Lung (tissue), 11 donors: ENCODE measurements at regions not wholly inside any gene's neighbourhood (a gene's known extent, or its start where the extent isn't known, plus 50 kb on each side); places are given as distances from the start of the nearest gene placed in this dataset.

Experiments
- ATAC-seq: fragments of 200-7000 bp; cut with Tn5 transposase; one replicate; pipeline ENCODE4 v1.9.1; 2020; ENCODE audit warnings: moderate number of reproducible peaks; ENCODE audit not compliant: insufficient read depth, low FRiP score
- DNase-seq, 3 donors: peaks; one replicate each; pipeline ENCODE4 v3.0.0-alpha.2; 2013 to 2017
- H3K27ac ChIP-seq, 2 donors: one replicate each; pipeline ENCODE4 v1.5.1; 2013; ENCODE audit warnings: mild to moderate bottlenecking in 2 of 2, moderate library complexity in 2 of 2, control low read depth in 1 of 2, inconsistent platforms in 1 of 2, low read depth in 1 of 2, low read length in 1 of 2
- H3K27me3 ChIP-seq, 3 donors: one replicate each; pipeline ENCODE4 v1.5.1; 2013; ENCODE audit warnings: low read length in 2 of 3; ENCODE audit not compliant: control insufficient read depth in 3 of 3, insufficient read depth in 3 of 3
- H3K36me3 ChIP-seq, 4 donors: one replicate each; pipeline ENCODE4 v1.5.1; 2013; ENCODE audit warnings: low read length in 4 of 4, mild to moderate bottlenecking in 1 of 4, moderate library complexity in 1 of 4; ENCODE audit not compliant: control insufficient read depth in 4 of 4, insufficient read depth in 4 of 4
- H3K4me1 ChIP-seq, 5 donors: one replicate each; pipeline ENCODE4 v1.5.1; 2013; ENCODE audit warnings: low read length in 5 of 5, mild to moderate bottlenecking in 2 of 5, moderate library complexity in 1 of 5; ENCODE audit not compliant: control insufficient read depth in 5 of 5, insufficient read depth in 5 of 5
- H3K4me3 ChIP-seq: one replicate; pipeline ENCODE4 v1.5.1; 2013; ENCODE audit warnings: mild to moderate bottlenecking, control low read depth, moderate library complexity
- H3K9ac ChIP-seq, 2 donors: one replicate each; pipeline ENCODE4 v1.5.1; 2013; ENCODE audit warnings: low read length in 2 of 2, control low read depth in 1 of 2; ENCODE audit not compliant: insufficient read depth in 1 of 2
- H3K9me3 ChIP-seq, 4 donors: one replicate each; pipeline ENCODE4 v1.5.1; 2013; ENCODE audit warnings: low read length in 3 of 4, mild to moderate bottlenecking in 1 of 4, moderate library complexity in 1 of 4; ENCODE audit not compliant: control insufficient read depth in 4 of 4, insufficient read depth in 3 of 4
- CTCF ChIP-seq: IDR thresholded peaks from 2 replicates; pipeline ENCODE4 v1.5.1; 2012; ENCODE audit warnings: mild to moderate bottlenecking; ENCODE audit errors: control extremely low read depth, extremely low read depth
- WGBS, 2 donors: extraction: QIAGEN DNeasy Blood & Tissue Kit; methylation state at CpG; one replicate each; pipeline ENCODE4 v1.1.7; 2013; 5-methylcytosine and 5-hydroxymethylcytosine counted together
- donor health status: control.
- donor health status: control.
- donor health status: Bipolar disorder and iron deficiency.
- donor health status: healthy.
- donor health status: DM: yes; HTN: yes; CAD: no.

GRCh38 chr17:77798481-77798880 lies 160.0 kb upstream of the TNRC6C start:
- DNase-seq (no peak), ATAC-seq (no peak)
- no peak overlapping the region for H3K27ac ChIP-seq
- H3K9ac ChIP-seq, result no peak overlapping the region
- no peak overlapping the region for H3K4me3 ChIP-seq
- H3K27me3 ChIP-seq, result peaks cover 0 to 6% (median 6%) of the 10 kb centered on the region in 3 donors
- no peak for TF ChIP-seq CTCF
- WGBS, 2 donors, result 94 to 95% methylated on average over 8 of the region's 8 CpGs
- H3K36me3 ChIP-seq, result no peaks in the 10 kb centered on the region
- peaks cover 0 to 22% (median 5%) of the 10 kb centered on the region in 5 donors for H3K4me1 ChIP-seq
- H3K9me3 ChIP-seq, result no peaks in the 10 kb centered on the region

- Histone ChIP-seq H3K4me3 (no peak overlapping the region), H3K4me1 (peaks cover 0 to 24% (median 5%) of the 10 kb centered on the region in 5 donors), H3K9ac (no peak overlapping the region), H3K9me3 (no peaks in the 10 kb centered on the region), H3K27ac (no peak overlapping the region), H3K36me3 (no peaks in the 10 kb centered on the region), H3K27me3 (peaks cover 0 to 11% (median 6%) of the 10 kb centered on the region in 3 donors)
- no peak for DNase-seq
- no peak for TF ChIP-seq CTCF
- WGBS, 2 donors, result 86 to 87% methylated on average over 15 of the region's 15 CpGs
- no peak for ATAC-seq
Observed at GRCh38 chr17:77800816-77801215, 157.7 kb upstream of the TNRC6C start.

- Histone ChIP-seq H3K27ac (no peak overlapping the region), H3K36me3 (no peaks in the 10 kb centered on the region), H3K9me3 (no peaks in the 10 kb centered on the region), H3K27me3 (peaks cover 0 to 11% (median 6%) of the 10 kb centered on the region in 3 donors), H3K4me3 (no peak overlapping the region), H3K4me1 (peaks cover 0 to 21% (median 5%) of the 10 kb centered on the region in 5 donors), H3K9ac (no peak overlapping the region)
- TF ChIP-seq CTCF, result no peak
- WGBS, 2 donors, result 78 to 86% methylated on average over 20 of the region's 20 CpGs
- ATAC-seq (no peak), DNase-seq (no peak)
Observed at GRCh38 chr17:77801545-77802332, 156.8 kb upstream of the TNRC6C start.

GRCh38 chr17:77802333-77802615 lies 156.2 kb upstream of the TNRC6C start:
- Histone ChIP-seq H3K27me3 (peaks cover 0 to 11% (median 6%) of the 10 kb centered on the region in 3 donors), H3K27ac (no peak overlapping the region), H3K9ac (no peak overlapping the region), H3K4me3 (no peak overlapping the region), H3K9me3 (no peaks in the 10 kb centered on the region), H3K4me1 (peaks cover 0 to 21% (median 5%) of the 10 kb centered on the region in 5 donors), H3K36me3 (no peaks in the 10 kb centered on the region)
- 11 to 14% methylated on average over 9 of the region's 9 CpGs for WGBS, 2 donors
- ATAC-seq (no peak), DNase-seq (peak; percentile 37 to 59 (median 53))
- TF ChIP-seq CTCF, result no peak
